K562 (cell line): ENCODE measurements at regions not wholly inside any gene's neighbourhood (a gene's known extent, or its start where the extent isn't known, plus 50 kb on each side); places are given as distances from the start of the nearest gene placed in this dataset.

ENCODE experiments used
- EGR1 ChIP-seq: fragments of 450-650 bp; conservative IDR thresholded peaks from 2 replicates; pipeline ENCODE4 v1.6.1; 2017; ENCODE audit warnings: mild to moderate bottlenecking
- TF ChIP-seq, protein P1 (sequence below): fragments of 450-650 bp; IDR thresholded peaks from 2 replicates; pipeline ENCODE4 v1.6.1; 2018; ENCODE audit warnings: mild to moderate bottlenecking, low read depth; ENCODE audit not compliant: partially characterized antibody

DNA sequence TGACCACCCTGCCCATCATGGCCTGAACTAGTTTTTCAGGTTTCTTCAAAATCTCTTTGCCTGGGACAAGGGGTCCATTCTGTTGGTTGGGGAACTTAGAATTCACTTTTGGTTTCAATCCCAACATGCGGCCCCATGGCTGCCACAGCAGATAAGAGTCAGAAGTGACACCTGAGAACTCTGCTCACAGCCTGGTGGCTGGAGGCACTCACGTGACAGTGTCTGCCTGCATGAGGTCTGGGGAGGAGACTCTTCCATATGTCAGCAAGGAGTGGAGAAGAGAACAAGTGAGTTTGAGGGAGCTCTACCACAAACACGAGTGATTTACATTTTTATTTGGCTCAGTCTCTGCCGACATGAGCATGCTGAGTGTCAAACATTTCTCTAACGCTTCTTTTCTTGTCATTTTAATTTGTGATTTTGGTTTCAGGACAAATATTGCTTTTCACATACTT lies 370.4 kb downstream of the TNS3 start:
- TF ChIP-seq EGR1: no peak
- TF ChIP-seq, protein P1, sequence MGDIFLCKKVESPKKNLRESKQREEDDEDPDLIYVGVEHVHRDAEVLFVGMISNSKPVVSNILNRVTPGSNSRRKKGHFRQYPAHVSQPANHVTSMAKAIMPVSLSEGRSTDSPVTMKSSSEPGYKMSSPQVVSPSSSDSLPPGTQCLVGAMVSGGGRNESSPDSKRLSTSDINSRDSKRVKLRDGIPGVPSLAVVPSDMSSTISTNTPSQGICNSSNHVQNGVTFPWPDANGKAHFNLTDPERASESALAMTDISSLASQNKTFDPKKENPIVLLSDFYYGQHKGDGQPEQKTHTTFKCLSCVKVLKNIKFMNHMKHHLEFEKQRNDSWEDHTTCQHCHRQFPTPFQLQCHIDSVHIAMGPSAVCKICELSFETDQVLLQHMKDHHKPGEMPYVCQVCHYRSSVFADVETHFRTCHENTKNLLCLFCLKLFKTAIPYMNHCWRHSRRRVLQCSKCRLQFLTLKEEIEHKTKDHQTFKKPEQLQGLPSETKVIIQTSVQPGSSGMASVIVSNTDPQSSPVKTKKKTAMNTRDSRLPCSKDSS: no peak
